CD14-positive monocyte (primary cell): ENCODE measurements at regions not wholly inside any gene's neighbourhood (a gene's known extent, or its start where the extent isn't known, plus 50 kb on each side); places are given as distances from the start of the nearest gene placed in this dataset.

ENCODE experiments used
- DNase-seq, 3 donors: peaks; one replicate each; pipeline ENCODE4 v3.0.0-alpha.2; 2011 to 2022
- H2AFZ ChIP-seq: 2 replicates; pipeline ENCODE4 v1.6.0; 2012; ENCODE audit warnings: mild to moderate bottlenecking, low read depth, low read length, inconsistent platforms; ENCODE audit not compliant: insufficient read depth, poor library complexity, severe bottlenecking
- H3K27ac ChIP-seq, 2 donors: 1 replicate in 1 of 2; 2 replicates in 1 of 2; pipeline ENCODE4 v1.5.1; 2012 to 2013; ENCODE audit warnings: low read length in 2 of 2, control low read depth in 1 of 2, inconsistent platforms in 1 of 2, low read depth in 1 of 2, mild to moderate bottlenecking in 1 of 2
- H3K27me3 ChIP-seq, 2 donors: one replicate each; pipeline versions ENCODE4 v1.6.0 to v1.6.1; 2011 to 2013; ENCODE audit warnings: low read length in 2 of 2; ENCODE audit not compliant: control insufficient read depth in 2 of 2, insufficient read depth in 2 of 2
- H3K36me3 ChIP-seq, 2 donors: replicated peaks in 1 of 2; 1 replicate in 1 of 2; 2 replicates in 1 of 2; pipeline versions ENCODE4 v1.5.1 to v1.6.1; 2012 to 2013; ENCODE audit warnings: low read length in 2 of 2, control low read depth in 1 of 2, inconsistent platforms in 1 of 2, mild to moderate bottlenecking in 1 of 2; ENCODE audit not compliant: insufficient read depth in 2 of 2, control insufficient read depth in 1 of 2
- H3K4me1 ChIP-seq, 2 donors: 1 replicate in 1 of 2; 2 replicates in 1 of 2; pipeline versions ENCODE4 v1.5.1 to v1.6.1; 2012 to 2013; ENCODE audit warnings: low read length in 2 of 2, control low read depth in 1 of 2, inconsistent platforms in 1 of 2, mild to moderate bottlenecking in 1 of 2, moderate library complexity in 1 of 2; ENCODE audit not compliant: insufficient read depth in 2 of 2, control insufficient read depth in 1 of 2
- H3K4me2 ChIP-seq: replicated peaks from 2 replicates; pipeline ENCODE3; 2012; ENCODE audit warnings: low read length, moderate library complexity, mild to moderate bottlenecking; ENCODE audit not compliant: poor library complexity, severe bottlenecking; ENCODE audit errors: extremely low read depth
- H3K4me3 ChIP-seq, 3 experiments: fragments of 200-600 bp in 1 of 3; sonication (generic) in 1 of 3; replicated peaks in 1 of 3; 1 replicate in 2 of 3; 2 replicates in 1 of 3; pipeline ENCODE4 v1.5.1; 2011 to 2013; ENCODE audit warnings: low read length in 3 of 3, mild to moderate bottlenecking in 3 of 3, control low read depth in 2 of 3, low read depth in 2 of 3, inconsistent platforms in 1 of 3, moderate library complexity in 1 of 3
- H3K79me2 ChIP-seq: 2 replicates; pipeline ENCODE4 v1.6.0; 2012; ENCODE audit warnings: mild to moderate bottlenecking, control low read depth, inconsistent platforms, low read length, moderate library complexity; ENCODE audit not compliant: insufficient read depth
- H3K9ac ChIP-seq: 2 replicates; pipeline ENCODE4 v1.6.0; 2017; ENCODE audit warnings: low read length, mild to moderate bottlenecking; ENCODE audit not compliant: insufficient read depth, poor library complexity, severe bottlenecking
- H3K9me3 ChIP-seq, 2 donors: replicated peaks in 1 of 2; 1 replicate in 1 of 2; 2 replicates in 1 of 2; pipeline versions ENCODE4 v1.5.1 to v1.6.1; 2012 to 2013; ENCODE audit warnings: low read length in 2 of 2, control low read depth in 1 of 2; ENCODE audit not compliant: control insufficient read depth in 1 of 2, insufficient read depth in 1 of 2
- H4K20me1 ChIP-seq: 2 replicates; pipeline ENCODE4 v1.6.0; 2012; ENCODE audit warnings: mild to moderate bottlenecking, low read length, control low read depth, moderate library complexity; ENCODE audit not compliant: insufficient read depth
- H3K27ac Mint-ChIP-seq, 7 donors: one replicate each; pipeline ENCODE4 v1.8.0; 2020; ENCODE audit warnings: mild to moderate bottlenecking in 7 of 7, mixed read lengths in 7 of 7, moderate library complexity in 6 of 7, inconsistent platforms in 2 of 7
- H3K27me3 Mint-ChIP-seq, 3 donors: one replicate each; pipeline ENCODE4 v1.8.0; 2021 to 2022; ENCODE audit warnings: low read depth in 3 of 3, mild to moderate bottlenecking in 3 of 3, mixed read lengths in 3 of 3, moderate library complexity in 3 of 3, inconsistent platforms in 1 of 3
- H3K36me3 Mint-ChIP-seq, 2 donors: one replicate each; pipeline ENCODE4 v1.8.0; 2020; ENCODE audit warnings: mixed read lengths in 2 of 2, inconsistent platforms in 1 of 2, mild to moderate bottlenecking in 1 of 2
- H3K4me1 Mint-ChIP-seq: one replicate; pipeline ENCODE4 v1.8.0; 2020; ENCODE audit warnings: mild to moderate bottlenecking, mixed read lengths
- H3K4me3 Mint-ChIP-seq, 2 donors: one replicate each; pipeline ENCODE4 v1.8.0; 2020; ENCODE audit warnings: mild to moderate bottlenecking in 2 of 2, mixed read lengths in 2 of 2, moderate library complexity in 1 of 2
- H3K9me3 Mint-ChIP-seq, 7 donors: one replicate each; pipeline ENCODE4 v1.8.0; 2020 to 2022; ENCODE audit warnings: mixed read lengths in 7 of 7, mild to moderate bottlenecking in 6 of 7, moderate library complexity in 6 of 7, inconsistent platforms in 2 of 7
- WGBS: methylation state at CpG from one replicate; pipeline ENCODE4 v1.1.5; 2013; ENCODE audit warnings: missing lambda C conversion rate; ENCODE audit not compliant: insufficient coverage; 5-methylcytosine and 5-hydroxymethylcytosine counted together
- intact Hi-C, 2 donors: fragments of 100-400 bp; cut with micrococcal nuclease; formaldehyde crosslinking; loops; one replicate each; pipeline versions ENCODE4 v1.15.0 to v1.15.1; 2023
- TF ChIP-seq, protein P1 (sequence below): fragments of 200-600 bp; IDR thresholded peaks from one replicate; pipeline ENCODE4 v1.8.0; 2022; ENCODE audit warnings: antibody characterized with exemption, mild to moderate bottlenecking

DNA sequence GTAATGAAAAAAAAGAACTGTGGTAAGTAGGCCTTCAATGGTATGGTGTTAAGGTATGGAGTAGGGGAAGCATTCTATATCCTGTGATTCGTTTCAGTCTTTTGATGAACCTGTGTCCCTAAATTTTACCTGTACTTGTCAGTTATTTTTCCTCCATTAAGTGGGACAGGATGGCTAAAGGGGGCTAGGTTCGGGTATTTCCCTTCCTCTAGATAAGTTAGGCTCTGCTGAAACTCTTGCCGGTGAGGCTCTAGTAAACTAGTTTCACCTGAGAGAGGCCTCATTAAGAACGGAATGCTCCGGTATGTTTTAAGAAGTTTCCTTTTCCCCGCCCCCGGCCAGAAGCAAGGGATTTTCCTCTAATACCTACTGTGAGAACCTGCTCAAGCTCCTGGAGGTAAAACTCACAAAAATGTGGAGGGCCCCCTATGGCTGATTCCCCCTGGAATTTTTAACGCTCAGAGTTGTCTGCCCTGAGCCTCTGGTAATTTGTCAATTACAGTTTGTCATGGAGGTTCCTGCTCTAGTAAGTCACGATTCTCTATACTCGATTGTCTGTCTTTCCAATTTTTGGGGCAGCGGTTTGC is 87.7 kb downstream of the MACIR start:
- H3K36me3 Mint-ChIP-seq, result no peaks in the 10 kb centered on the region
- no peaks in the 10 kb centered on the region for H3K27me3 ChIP-seq
- no peaks in the 10 kb centered on the region for H3K36me3 ChIP-seq
- H3K79me2 ChIP-seq, result no peaks in the 10 kb centered on the region
- peaks cover 0 to 3% of the 10 kb centered on the region in 2 donors for H3K9me3 ChIP-seq
- peaks cover 0 to 3% (median 2%) of the 10 kb centered on the region in 7 donors for H3K9me3 Mint-ChIP-seq
- no peak overlapping the region for H3K27ac Mint-ChIP-seq
- H2AFZ ChIP-seq, result no peak overlapping the region
- no peak overlapping the region for H3K27ac ChIP-seq
- DNase-seq, result no peak
- 84% methylated on average over 3 of the region's 11 CpGs for WGBS
- no peak overlapping the region for H3K4me2 ChIP-seq
- intact Hi-C loops, result no loop called here
- TF ChIP-seq, protein P1, sequence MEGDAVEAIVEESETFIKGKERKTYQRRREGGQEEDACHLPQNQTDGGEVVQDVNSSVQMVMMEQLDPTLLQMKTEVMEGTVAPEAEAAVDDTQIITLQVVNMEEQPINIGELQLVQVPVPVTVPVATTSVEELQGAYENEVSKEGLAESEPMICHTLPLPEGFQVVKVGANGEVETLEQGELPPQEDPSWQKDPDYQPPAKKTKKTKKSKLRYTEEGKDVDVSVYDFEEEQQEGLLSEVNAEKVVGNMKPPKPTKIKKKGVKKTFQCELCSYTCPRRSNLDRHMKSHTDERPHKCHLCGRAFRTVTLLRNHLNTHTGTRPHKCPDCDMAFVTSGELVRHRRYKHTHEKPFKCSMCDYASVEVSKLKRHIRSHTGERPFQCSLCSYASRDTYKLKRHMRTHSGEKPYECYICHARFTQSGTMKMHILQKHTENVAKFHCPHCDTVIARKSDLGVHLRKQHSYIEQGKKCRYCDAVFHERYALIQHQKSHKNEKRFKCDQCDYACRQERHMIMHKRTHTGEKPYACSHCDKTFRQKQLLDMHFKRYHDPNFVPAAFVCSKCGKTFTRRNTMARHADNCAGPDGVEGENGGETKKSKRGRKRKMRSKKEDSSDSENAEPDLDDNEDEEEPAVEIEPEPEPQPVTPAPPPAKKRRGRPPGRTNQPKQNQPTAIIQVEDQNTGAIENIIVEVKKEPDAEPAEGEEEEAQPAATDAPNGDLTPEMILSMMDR, result no peak
- no peak overlapping the region for H3K4me3 ChIP-seq
- H3K4me3 Mint-ChIP-seq, result no peak overlapping the region
- H3K27me3 Mint-ChIP-seq, result peaks cover 0 to 2% (median 0%) of the 10 kb centered on the region in 3 donors
- no peak overlapping the region for H3K9ac ChIP-seq
- no peaks in the 10 kb centered on the region for H3K4me1 Mint-ChIP-seq
- no peaks in the 10 kb centered on the region for H4K20me1 ChIP-seq
- no peaks in the 10 kb centered on the region for H3K4me1 ChIP-seq

DNA sequence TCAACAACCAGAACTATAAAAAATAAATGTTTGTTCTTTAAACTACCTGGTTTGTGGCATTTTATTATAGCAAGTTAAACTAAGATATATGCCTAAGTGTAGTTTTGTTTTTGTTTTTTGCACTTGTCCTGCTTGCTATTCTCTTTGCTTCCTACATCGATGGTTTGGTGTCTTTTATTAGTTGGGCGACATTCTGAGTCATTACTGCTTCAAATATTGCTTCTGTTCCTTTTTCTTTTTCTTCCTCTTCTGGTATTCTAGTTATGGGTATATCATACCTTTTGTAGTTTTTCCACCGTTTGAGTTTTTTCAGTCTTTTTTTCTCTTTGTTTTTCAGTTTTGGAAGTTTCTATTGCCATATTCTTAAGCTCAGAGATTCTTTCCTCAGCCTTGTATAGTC is 86.9 kb downstream of the MACIR start:
- Histone ChIP-seq H2AFZ (no peak overlapping the region), H3K27ac (no peak overlapping the region), H3K36me3 (no peaks in the 10 kb centered on the region), H3K9me3 (peaks cover 0 to 3% of the 10 kb centered on the region in 2 donors), H3K4me2 (no peak overlapping the region), H3K9ac (no peak overlapping the region), H4K20me1 (no peaks in the 10 kb centered on the region), H3K27me3 (no peaks in the 10 kb centered on the region), H3K79me2 (no peaks in the 10 kb centered on the region), H3K4me3 (no peak overlapping the region), H3K4me1 (no peaks in the 10 kb centered on the region)
- H3K4me3 Mint-ChIP-seq, result no peak overlapping the region
- TF ChIP-seq, protein P1, result no peak
- no peak for DNase-seq
- no peak overlapping the region for H3K27ac Mint-ChIP-seq
- peaks cover 0 to 3% (median 2%) of the 10 kb centered on the region in 7 donors for H3K9me3 Mint-ChIP-seq
- peaks cover 0 to 2% (median 0%) of the 10 kb centered on the region in 3 donors for H3K27me3 Mint-ChIP-seq
- no CpG with 5 or more reads among the region's 3 CpGs for WGBS
- H3K4me1 Mint-ChIP-seq, result no peaks in the 10 kb centered on the region
- intact Hi-C loops, result no loop called here
- H3K36me3 Mint-ChIP-seq, result no peaks in the 10 kb centered on the region
